Keratinocyte (primary cell): ENCODE measurements at regions not wholly inside any gene's neighbourhood (a gene's known extent, or its start where the extent isn't known, plus 50 kb on each side); places are given as distances from the start of the nearest gene placed in this dataset.

Source experiments
- DNase-seq: peaks from one replicate; pipeline ENCODE4 v3.0.0-alpha.2; 2011; ENCODE audit warnings: low read depth, missing footprints, low spot score
- FAIRE-seq: peaks from 2 replicates; lab custom pipeline; 2011; peaks lifted over from hg19 to GRCh38; lab: Jason Lieb, UNC
- H2AFZ ChIP-seq: 2 replicates; pipeline ENCODE4 v1.6.0; 2012; ENCODE audit warnings: low read length, control low read depth, inconsistent platforms; ENCODE audit not compliant: control insufficient read depth
- H3K27ac ChIP-seq: 2 replicates; pipeline ENCODE4 v1.5.1; 2011; ENCODE audit warnings: low read length; ENCODE audit not compliant: control insufficient read depth, insufficient read depth
- H3K27me3 ChIP-seq: 3 replicates; pipeline ENCODE4 v1.6.0; 2011; ENCODE audit warnings: low read length; ENCODE audit not compliant: control insufficient read depth, insufficient read depth; ENCODE audit errors: extremely low read depth
- H3K36me3 ChIP-seq, 2 experiments: 2 replicates in 1 of 2; 3 replicates in 1 of 2; pipeline ENCODE4 v1.5.1; 2011; ENCODE audit warnings: low read length in 2 of 2, mild to moderate bottlenecking in 1 of 2; ENCODE audit not compliant: control insufficient read depth in 2 of 2, insufficient read depth in 2 of 2; ENCODE audit errors: extremely low read depth in 1 of 2
- H3K4me1 ChIP-seq: 3 replicates; pipeline ENCODE4 v1.5.1; 2011; ENCODE audit warnings: low read length; ENCODE audit not compliant: control insufficient read depth, insufficient read depth; ENCODE audit errors: extremely low read depth
- H3K4me2 ChIP-seq: 3 replicates; pipeline ENCODE4 v1.6.0; 2011; ENCODE audit warnings: low read depth, low read length; ENCODE audit not compliant: control insufficient read depth, insufficient read depth; ENCODE audit errors: extremely low read depth
- H3K4me3 ChIP-seq, 3 experiments: fragments of 200-600 bp in 1 of 3; sonication (generic) in 1 of 3; 2 replicates in 2 of 3; 3 replicates in 1 of 3; pipeline ENCODE4 v1.5.1; 2011 to 2016; ENCODE audit warnings: low read length in 3 of 3, mild to moderate bottlenecking in 3 of 3, control low read depth in 2 of 3, inconsistent platforms in 1 of 3, low read depth in 1 of 3, mixed read lengths in 1 of 3, mixed run types in 1 of 3, moderate library complexity in 1 of 3; ENCODE audit not compliant: control insufficient read depth in 2 of 3, insufficient read depth in 2 of 3; ENCODE audit errors: extremely low read depth in 1 of 3
- H3K79me2 ChIP-seq: 2 replicates; pipeline ENCODE4 v1.6.0; 2012; ENCODE audit warnings: low read length; ENCODE audit not compliant: control insufficient read depth, insufficient read depth
- H3K9ac ChIP-seq: 3 replicates; pipeline ENCODE4 v1.6.0; 2011; ENCODE audit warnings: low read length; ENCODE audit not compliant: control insufficient read depth, insufficient read depth; ENCODE audit errors: extremely low read depth
- H3K9me1 ChIP-seq: 3 replicates; pipeline ENCODE4 v1.6.0; 2011; ENCODE audit warnings: low read length; ENCODE audit not compliant: control insufficient read depth, insufficient read depth; ENCODE audit errors: extremely low read depth
- H3K9me3 ChIP-seq: 2 replicates; pipeline ENCODE4 v1.5.1; 2012; ENCODE audit warnings: low read depth, low read length; ENCODE audit not compliant: control insufficient read depth
- H4K20me1 ChIP-seq: 3 replicates; pipeline ENCODE4 v1.6.0; 2011; ENCODE audit warnings: low read length; ENCODE audit not compliant: control insufficient read depth, insufficient read depth; ENCODE audit errors: extremely low read depth
- EZH2 ChIP-seq: IDR thresholded peaks from one replicate; pipeline ENCODE4 v1.6.1; 2012; ENCODE audit warnings: inconsistent platforms, mild to moderate bottlenecking, low read length, moderate library complexity
- dilution Hi-C: fragments of 300-500 bp; cut with MboI; formaldehyde crosslinking; loops from one replicate; pipeline ENCODE4 v1.7.0; 2020; ENCODE audit warnings: low sequenced_read_pairs; ENCODE audit not compliant: extremely low pct_ligation_motif_present
- TF ChIP-seq, protein P1 (sequence below), 3 experiments: IDR thresholded peaks in 1 of 3; conservative IDR thresholded peaks in 1 of 3; optimal IDR thresholded peaks in 1 of 3; 2 replicates in 2 of 3; 3 replicates in 1 of 3; pipeline versions ENCODE3 to v1.5.1; 2011; ENCODE audit warnings: low read length in 3 of 3, mild to moderate bottlenecking in 3 of 3, moderate library complexity in 2 of 3, control low read depth in 1 of 3, inconsistent platforms in 1 of 3; ENCODE audit not compliant: insufficient read depth in 2 of 3; ENCODE audit errors: extremely low read depth in 1 of 3

DNA sequence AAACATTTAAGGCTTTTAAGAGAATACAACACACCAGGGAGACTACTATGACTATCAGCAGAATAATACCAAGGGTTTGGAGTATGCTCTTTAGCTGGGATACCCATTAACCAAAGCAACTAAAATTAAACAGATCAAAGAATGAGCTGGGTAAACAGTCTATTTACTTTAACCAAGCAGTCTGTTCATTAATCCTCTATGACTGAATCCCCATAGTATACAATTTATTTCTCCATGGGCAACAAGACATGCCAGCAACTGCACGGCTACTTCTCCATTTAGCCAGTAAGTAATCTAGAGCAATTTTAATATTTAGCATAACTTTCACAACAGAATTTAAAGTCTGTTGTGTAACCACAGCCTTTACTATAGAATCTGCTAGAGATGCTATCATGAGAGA is 77.6 kb downstream of the CDO1 start:
- dilution Hi-C loops: no loop called here
- DNase-seq (no peak), FAIRE-seq (no peak)
- Histone ChIP-seq H3K79me2 (no peaks in the 10 kb centered on the region), H3K9me3 (no peaks in the 10 kb centered on the region), H3K27me3 (peaks cover 14% of the 10 kb centered on the region), H4K20me1 (no peaks in the 10 kb centered on the region), H3K9ac (no peak overlapping the region), H2AFZ (no peak overlapping the region), H3K36me3 (no peaks in the 10 kb centered on the region), H3K9me1 (no peaks in the 10 kb centered on the region), H3K4me3 (no peak overlapping the region), H3K4me1 (no peaks in the 10 kb centered on the region), H3K27ac (no peak overlapping the region), H3K4me2 (no peak overlapping the region)
- TF ChIP-seq, protein P1, sequence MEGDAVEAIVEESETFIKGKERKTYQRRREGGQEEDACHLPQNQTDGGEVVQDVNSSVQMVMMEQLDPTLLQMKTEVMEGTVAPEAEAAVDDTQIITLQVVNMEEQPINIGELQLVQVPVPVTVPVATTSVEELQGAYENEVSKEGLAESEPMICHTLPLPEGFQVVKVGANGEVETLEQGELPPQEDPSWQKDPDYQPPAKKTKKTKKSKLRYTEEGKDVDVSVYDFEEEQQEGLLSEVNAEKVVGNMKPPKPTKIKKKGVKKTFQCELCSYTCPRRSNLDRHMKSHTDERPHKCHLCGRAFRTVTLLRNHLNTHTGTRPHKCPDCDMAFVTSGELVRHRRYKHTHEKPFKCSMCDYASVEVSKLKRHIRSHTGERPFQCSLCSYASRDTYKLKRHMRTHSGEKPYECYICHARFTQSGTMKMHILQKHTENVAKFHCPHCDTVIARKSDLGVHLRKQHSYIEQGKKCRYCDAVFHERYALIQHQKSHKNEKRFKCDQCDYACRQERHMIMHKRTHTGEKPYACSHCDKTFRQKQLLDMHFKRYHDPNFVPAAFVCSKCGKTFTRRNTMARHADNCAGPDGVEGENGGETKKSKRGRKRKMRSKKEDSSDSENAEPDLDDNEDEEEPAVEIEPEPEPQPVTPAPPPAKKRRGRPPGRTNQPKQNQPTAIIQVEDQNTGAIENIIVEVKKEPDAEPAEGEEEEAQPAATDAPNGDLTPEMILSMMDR (optimal IDR thresholded peaks at IDR 0.05 in 1 of 3, IDR thresholded peaks at IDR 0.05 in 1 of 3, conservative IDR thresholded peaks at IDR 0.05 in 1 of 3; ENCODE audit: extremely low read depth in 1 of 3, insufficient read depth in 2 of 3, low read length in 3 of 3): no peak
- no peak for TF ChIP-seq EZH2

DNA sequence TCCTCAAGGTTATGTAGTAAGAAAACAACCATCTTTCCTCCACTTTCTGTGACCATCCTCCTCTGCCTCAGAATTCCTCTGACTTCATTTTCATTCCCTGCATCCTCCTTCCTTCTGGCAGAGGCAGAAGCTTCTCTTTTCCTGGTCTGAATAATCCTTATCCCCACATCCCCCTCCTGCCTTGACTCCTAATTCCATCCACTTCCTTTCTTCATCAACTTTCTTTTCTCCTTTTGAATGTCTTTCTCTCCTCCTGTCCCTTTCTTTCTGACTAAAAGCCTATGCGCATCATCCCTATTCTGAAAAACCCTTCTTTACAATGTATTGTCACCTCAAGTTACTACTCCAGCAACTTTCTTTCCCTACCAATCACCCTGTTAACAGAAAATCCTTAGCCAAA is 79.0 kb downstream of the CDO1 start:
- no peaks in the 10 kb centered on the region for H3K36me3 ChIP-seq
- TF ChIP-seq, protein P1 (optimal IDR thresholded peaks at IDR 0.05 in 1 of 3, IDR thresholded peaks at IDR 0.05 in 1 of 3, conservative IDR thresholded peaks at IDR 0.05 in 1 of 3; ENCODE audit: extremely low read depth in 1 of 3, insufficient read depth in 2 of 3, low read length in 3 of 3): no peak
- TF ChIP-seq EZH2: no peak
- no peak overlapping the region for H3K9ac ChIP-seq
- H3K79me2 ChIP-seq: no peaks in the 10 kb centered on the region
- H3K9me1 ChIP-seq: no peaks in the 10 kb centered on the region
- H3K4me1 ChIP-seq: no peaks in the 10 kb centered on the region
- no peak for FAIRE-seq
- H4K20me1 ChIP-seq: no peaks in the 10 kb centered on the region
- no peak for DNase-seq
- dilution Hi-C loops: no loop called here
- no peak overlapping the region for H3K4me3 ChIP-seq
- no peaks in the 10 kb centered on the region for H3K9me3 ChIP-seq
- peaks cover 14% of the 10 kb centered on the region for H3K27me3 ChIP-seq
- H2AFZ ChIP-seq: no peak overlapping the region
- no peak overlapping the region for H3K27ac ChIP-seq
- no peak overlapping the region for H3K4me2 ChIP-seq
